Colonic mucosa (tissue), 4 donors: ENCODE measurements at regions not wholly inside any gene's neighbourhood (a gene's known extent, or its start where the extent isn't known, plus 50 kb on each side); places are given as distances from the start of the nearest gene placed in this dataset.

Source experiments
- DNase-seq: peaks from one replicate; pipeline ENCODE4 v3.0.0-alpha.2; 2020
- H3K27ac ChIP-seq: fragments of 200-600 bp; one replicate; pipeline ENCODE4 v1.8.0; 2021
- H3K27me3 ChIP-seq: fragments of 200-600 bp; one replicate; pipeline ENCODE4 v1.8.0; 2021
- H3K36me3 ChIP-seq: fragments of 200-600 bp; one replicate; pipeline ENCODE4 v1.8.0; 2021
- H3K4me1 ChIP-seq: fragments of 200-600 bp; one replicate; pipeline ENCODE4 v1.8.0; 2021; ENCODE audit warnings: mild to moderate bottlenecking
- H3K4me3 ChIP-seq: fragments of 200-600 bp; one replicate; pipeline ENCODE4 v1.8.0; 2021
- H3K9ac ChIP-seq, 2 donors: one replicate each; pipeline ENCODE4 v1.7.0; 2013; ENCODE audit warnings: control low read depth in 2 of 2, low read depth in 2 of 2, low read length in 2 of 2
- H3K9me3 ChIP-seq: fragments of 200-600 bp; one replicate; pipeline ENCODE4 v1.8.0; 2021
- CTCF ChIP-seq: fragments of 200-600 bp; IDR thresholded peaks from one replicate; pipeline ENCODE4 v1.8.0; 2022; ENCODE audit warnings: antibody characterized with exemption, mild to moderate bottlenecking
- intact Hi-C: fragments of 100-400 bp; cut with DNase I; formaldehyde crosslinking; loops from one replicate; pipeline ENCODE4 v1.14.1; 2022
- donor health status: healthy.
- donor health status: DM: no; HTN: no; CAD: no.
- donor health status: DM: no; HTN: no; CAD: no.

- Histone ChIP-seq H3K4me3 (no peak overlapping the region), H3K9ac (no peak overlapping the region), H3K27me3 (no peaks in the 10 kb centered on the region), H3K9me3 (no peaks in the 10 kb centered on the region), H3K4me1 (peaks cover 3% of the 10 kb centered on the region), H3K27ac (no peak overlapping the region), H3K36me3 (no peaks in the 10 kb centered on the region)
- TF ChIP-seq CTCF: no peak
- no peak for DNase-seq
- intact Hi-C loops: no loop called here
Measured at GRCh38 chr3:24589931-24590880, 95.6 kb upstream of the THRB start.

GRCh38 chr3:24591191-24591590, 96.5 kb upstream of the THRB start:
- intact Hi-C loops: no loop called here
- Histone ChIP-seq H3K27ac (no peak overlapping the region), H3K36me3 (no peaks in the 10 kb centered on the region), H3K4me1 (peaks cover 3% of the 10 kb centered on the region), H3K9me3 (no peaks in the 10 kb centered on the region), H3K4me3 (no peak overlapping the region), H3K9ac (no peak overlapping the region), H3K27me3 (no peaks in the 10 kb centered on the region)
- no peak for DNase-seq
- TF ChIP-seq CTCF: no peak

- H3K9ac ChIP-seq: no peak overlapping the region
- DNase-seq: no peak
Measured at GRCh38 chr3:24591661-24592555, 97.3 kb upstream of the THRB start.

GRCh38 chr3:24594161-24594560, 99.5 kb upstream of the THRB start:
- Histone ChIP-seq H3K9me3 (no peaks in the 10 kb centered on the region), H3K4me1 (peaks cover 3% of the 10 kb centered on the region), H3K4me3 (no peak overlapping the region), H3K36me3 (no peaks in the 10 kb centered on the region), H3K9ac (no peak overlapping the region), H3K27me3 (no peaks in the 10 kb centered on the region), H3K27ac (no peak overlapping the region)
- TF ChIP-seq CTCF: no peak
- intact Hi-C loops: no loop called here
- no peak for DNase-seq

More at GRCh38 chr3:24591661-24592555, 97.3 kb upstream of the THRB start:
- peaks cover 3% of the 10 kb centered on the region for H3K4me1 ChIP-seq
- no peak overlapping the region for H3K4me3 ChIP-seq
- no peak overlapping the region for H3K27ac ChIP-seq
- H3K36me3 ChIP-seq: no peaks in the 10 kb centered on the region
- H3K9me3 ChIP-seq: no peaks in the 10 kb centered on the region
- H3K27me3 ChIP-seq: no peaks in the 10 kb centered on the region
- TF ChIP-seq CTCF: no peak
- intact Hi-C loops: no loop called here

- no peak for DNase-seq
- Histone ChIP-seq H3K36me3 (no peaks in the 10 kb centered on the region), H3K9ac (no peak overlapping the region), H3K4me3 (no peak overlapping the region), H3K27me3 (no peaks in the 10 kb centered on the region), H3K4me1 (no peaks in the 10 kb centered on the region), H3K9me3 (no peaks in the 10 kb centered on the region), H3K27ac (no peak overlapping the region)
- TF ChIP-seq CTCF: no peak
- intact Hi-C loops: no loop called here
Measured at GRCh38 chr3:24595796-24596195, 101.1 kb upstream of the THRB start.
